GM21528 (cell line): ENCODE measurements at regions not wholly inside any gene's neighbourhood (a gene's known extent, or its start where the extent isn't known, plus 50 kb on each side); places are given as distances from the start of the nearest gene placed in this dataset.
"Not testable (repeated sequence)": the region's sequence is repeated elsewhere in the genome, so short reads cannot be mapped to it uniquely, and the experiment has no call there.

Experiments used
- ATAC-seq: cut with Tn5 transposase; IDR thresholded peaks from one replicate; pipeline ENCODE4 v1.9.1; 2021; ENCODE audit warnings: mild to moderate bottlenecking, moderate library complexity; ENCODE audit not compliant: unreplicated experiment, low FRiP score

DNA sequence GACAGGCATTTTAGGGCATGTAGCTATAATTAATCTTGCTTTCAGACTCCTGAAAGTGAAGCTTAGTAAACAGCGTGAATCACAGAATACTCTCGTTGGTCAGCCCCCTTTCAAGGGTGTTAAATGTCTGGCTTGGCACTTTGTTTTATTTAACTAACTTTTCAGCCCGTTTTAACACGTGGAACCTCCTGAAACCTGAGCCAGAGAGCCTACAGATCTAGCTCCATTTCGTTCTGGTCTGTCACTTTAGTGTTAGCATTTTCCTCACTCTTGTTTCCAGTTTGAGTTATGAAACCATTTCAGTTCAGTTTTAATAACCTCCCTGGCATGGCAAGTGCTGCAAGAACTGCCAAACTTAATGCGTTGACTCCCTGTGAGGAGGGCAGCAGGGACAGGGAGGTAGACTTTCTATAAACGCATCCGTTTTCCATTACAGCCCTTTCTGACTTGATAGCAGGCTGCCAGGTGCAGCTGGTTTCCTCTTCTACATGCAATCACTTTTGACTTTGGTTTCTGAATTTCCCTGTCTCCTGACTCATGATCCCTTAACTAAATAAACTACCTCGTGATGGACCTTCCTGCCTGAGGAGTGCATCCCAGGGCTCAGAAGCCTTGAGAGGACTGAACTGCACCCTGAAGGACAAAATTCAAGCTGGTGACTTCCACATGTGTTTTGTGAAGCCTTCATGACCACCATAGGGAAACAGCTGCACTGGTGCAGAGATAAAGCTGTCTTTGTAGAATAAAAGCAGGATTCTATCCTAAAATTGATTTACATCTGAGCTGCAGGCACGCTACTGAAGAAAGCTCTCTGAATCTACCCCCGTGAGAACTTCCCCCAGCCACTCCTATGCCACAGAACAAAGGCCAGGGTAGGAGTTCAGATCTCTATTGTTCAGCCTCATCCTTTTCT lies 192.6 kb downstream of the DLEU7 start:
- no peak for ATAC-seq

DNA sequence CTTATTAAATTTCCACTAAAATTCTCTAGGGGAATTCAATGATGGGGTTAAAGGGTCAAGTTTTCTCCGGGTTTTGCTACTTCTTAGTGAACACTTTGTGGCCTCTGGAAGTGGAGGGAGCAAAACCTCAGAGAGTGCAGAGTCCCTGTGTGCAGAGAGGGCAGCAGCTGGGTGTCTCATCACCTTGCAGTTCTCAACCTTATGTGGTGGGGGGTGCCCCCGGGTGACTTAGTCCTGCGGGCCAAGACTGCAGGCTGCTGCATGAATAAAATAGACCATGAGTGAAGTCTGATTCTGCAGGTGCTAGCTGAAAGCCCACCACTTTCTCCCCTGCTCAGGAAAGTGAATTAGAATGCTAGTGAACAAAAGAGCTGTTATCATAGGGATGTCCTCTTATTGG lies 191.6 kb downstream of the DLEU7 start:
- ATAC-seq, result no peak

DNA sequence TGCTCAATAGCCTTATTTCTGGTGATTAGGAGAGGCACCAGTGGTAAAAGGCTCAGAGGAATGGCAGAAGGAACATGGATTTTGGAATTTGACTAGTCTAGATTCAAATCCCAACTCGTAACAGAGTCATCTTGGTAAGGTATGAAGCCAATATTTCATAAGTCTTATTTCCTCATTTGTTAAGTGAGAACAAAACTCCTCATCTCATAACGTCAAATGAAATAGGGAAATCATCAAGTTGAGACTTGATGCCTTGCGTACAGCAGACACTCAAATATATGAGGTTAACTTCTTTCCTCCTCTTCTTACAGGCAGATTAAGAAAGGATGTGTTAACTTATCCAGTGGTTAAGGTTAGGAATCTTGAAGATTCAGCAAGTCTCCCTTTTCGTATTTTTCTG lies 189.2 kb downstream of the DLEU7 start:
- ATAC-seq, result no peak

DNA sequence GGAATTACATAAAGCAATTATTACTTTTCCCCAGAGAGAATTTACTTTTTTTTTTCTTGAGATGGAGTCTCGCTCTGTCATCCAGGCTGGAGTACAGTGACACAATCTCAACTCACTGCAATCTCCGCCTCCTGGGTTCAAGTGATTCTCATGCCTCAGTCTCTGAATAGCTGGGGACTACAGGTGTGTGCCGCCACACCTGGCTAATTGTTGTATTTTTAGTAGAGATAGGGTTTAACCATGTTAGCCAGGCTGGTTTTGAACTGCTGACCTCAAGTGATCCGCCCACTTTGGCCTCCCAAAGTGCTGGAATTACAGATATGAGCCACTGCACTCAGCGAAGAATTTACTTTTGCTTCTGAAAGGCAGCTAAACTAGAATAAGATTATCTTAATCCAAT lies 181.6 kb downstream of the DLEU7 start:
- not testable (repeated sequence) for ATAC-seq

DNA sequence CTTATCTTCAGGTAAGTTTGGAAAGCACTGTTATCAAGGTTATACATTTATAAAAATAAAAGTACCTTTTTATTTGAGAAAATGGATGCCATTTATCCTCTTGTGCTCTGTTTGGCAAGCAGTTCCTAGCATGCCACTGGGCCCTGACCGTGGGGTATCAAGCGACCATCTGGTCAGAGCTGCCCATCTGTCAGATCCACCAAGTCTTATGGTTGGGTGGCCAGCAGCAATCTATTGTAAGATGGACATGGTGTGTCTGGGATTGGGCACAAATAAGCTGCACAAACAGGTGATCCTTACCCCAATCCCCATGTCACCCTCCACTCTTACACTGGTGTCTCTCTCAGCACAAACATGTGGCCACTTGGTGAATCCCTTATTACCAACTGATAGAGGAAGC lies 178.5 kb downstream of the DLEU7 start:
- no peak for ATAC-seq

DNA sequence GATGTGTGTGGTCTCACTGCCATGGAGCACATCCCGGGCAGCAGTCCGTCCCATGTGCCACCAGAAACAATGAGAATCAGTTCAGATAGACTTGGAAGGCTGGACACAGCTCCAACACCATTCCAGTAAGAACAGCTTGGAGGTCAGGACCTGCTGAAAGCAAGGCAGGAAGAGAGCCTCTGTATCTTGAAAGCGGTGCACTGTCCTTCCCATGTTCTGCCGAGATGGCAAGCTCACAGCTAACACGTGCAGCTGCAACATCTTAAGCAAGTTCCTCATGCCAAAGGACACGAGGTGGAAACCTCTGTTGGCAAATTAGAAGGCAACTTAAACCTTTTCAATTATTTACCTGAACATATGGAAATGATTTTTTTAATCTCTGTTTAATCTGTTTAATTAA lies 175.4 kb downstream of the DLEU7 start:
- no peak for ATAC-seq

DNA sequence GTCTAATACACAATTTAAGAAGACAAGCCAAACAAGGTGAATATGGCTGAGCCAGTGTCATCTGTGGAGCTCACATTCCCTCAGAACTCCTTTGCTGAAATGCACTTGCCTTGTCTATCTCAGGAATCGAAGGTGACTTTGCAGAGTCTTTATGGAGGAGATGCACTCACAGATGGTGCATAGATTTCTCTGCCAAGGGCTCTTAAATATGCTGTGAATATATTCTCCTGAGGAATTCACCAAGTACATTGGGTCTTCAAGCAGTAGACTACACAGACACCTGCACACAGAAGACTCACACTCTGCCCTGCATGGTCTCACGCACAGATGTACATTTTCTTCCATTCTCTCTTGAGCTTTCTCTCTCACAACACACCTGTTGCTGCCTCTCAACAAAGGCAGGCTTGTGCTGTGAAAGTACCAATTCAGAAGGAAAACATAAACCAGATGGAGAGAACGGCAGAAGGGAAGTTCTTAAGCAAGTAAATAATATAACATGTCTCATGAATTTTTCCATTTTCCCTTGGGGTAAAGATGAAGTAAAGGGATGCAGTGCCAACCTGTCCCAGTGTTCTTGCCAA lies 174.7 kb downstream of the DLEU7 start:
- ATAC-seq, result no peak

DNA sequence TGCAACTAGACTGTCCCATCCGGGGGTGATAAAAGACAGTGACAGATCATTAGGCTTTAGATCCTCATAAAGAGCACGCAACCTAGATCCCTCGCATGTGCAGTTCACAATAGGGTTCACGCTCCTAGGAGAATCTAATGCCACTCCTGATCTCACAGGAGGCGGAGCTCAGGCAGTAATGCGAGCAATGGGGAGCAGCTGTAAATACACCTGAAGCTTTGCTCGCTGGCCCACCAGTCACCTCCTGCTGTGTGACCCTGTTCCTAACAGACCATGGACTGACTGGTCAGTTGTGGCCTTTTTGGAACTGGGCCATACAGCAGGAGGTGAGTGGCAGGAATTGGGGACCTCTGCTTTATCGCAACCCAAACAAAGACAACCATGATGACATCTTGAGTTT lies 173.2 kb downstream of the DLEU7 start:
- no peak for ATAC-seq

DNA sequence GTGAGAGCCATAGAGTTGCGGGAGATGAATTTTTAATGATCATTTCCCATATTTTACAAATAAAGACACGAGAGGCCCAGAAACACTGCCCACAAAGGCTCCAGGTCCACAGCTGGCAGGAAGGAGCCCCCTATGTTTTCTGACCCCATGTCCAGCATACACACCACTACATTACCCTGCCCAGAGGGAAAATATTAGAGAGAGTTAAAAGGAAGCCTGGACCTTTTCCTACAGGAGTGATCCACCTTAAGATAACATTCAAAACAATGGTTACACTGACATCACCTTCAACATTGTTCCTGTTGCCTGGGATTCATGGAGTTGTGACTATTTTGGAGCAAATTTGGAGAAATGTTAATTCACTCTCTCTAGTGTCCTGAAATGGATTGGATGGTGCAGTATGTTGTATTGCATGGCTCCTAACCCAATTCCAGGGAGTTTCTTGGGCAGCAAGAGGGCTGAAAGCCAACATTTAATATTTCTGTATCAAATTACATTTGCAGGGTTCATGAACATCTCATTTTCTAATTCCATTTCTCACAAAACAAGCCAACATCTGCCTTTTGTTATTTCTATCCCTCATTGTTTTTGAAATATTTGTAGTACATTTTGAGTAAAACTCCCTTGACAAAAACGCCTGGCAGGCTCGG lies 172.5 kb downstream of the DLEU7 start:
- no peak for ATAC-seq

DNA sequence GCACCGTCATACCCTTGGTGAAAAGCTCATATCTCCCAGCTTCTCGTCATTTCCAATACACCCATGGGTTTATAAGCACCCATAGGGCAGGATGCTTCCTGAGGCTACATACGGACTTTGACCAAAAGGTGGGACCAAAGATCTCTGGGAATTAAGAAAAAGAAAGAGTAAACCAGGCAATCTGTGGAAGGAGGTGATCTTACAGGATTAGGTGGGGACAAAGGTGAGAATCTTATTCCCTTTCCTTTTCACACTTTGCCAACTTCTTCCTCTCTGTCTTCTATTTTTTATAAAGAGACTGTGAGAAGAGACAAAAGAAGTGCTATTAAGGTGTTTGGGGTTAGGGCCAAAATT lies 172.0 kb downstream of the DLEU7 start:
- no peak for ATAC-seq

DNA sequence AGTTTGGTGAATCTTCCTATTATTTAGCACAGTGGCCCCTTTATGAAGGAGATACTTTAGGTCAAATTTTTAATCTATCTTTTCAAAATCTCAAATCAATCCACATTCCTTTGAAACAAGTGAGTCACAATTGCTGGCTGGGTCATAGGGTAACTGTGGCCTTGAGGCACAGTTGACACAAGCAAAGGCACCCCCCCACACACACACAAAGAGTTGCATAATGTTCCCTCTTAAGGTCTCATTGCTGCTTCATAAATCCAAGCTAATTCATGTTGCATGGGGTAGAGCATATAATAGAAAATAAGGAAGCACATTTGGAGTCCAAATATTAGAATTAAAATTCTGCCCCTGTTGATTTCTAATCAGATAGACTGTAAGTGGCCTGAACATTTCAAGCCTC lies 171.5 kb downstream of the DLEU7 start:
- no peak for ATAC-seq

DNA sequence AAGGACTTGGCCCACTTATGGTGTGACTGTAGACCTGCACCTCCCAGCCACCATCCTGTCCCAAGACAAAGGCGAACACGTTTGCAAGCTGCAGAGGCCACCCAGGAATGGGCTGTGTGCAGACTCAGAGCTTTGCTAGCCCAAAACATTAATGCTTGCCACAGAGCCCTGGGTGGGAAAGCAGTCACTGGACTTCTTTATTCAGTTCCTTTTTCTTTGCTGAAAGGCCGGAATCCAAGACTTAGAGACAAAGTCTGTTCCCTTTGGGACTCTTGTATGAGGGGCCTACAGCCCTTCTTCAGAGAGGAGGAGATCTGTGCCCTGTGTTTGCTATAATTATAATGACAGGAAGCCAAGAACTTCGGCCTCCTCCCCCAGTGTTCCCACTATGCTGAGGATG lies 167.8 kb downstream of the DLEU7 start:
- no peak for ATAC-seq

DNA sequence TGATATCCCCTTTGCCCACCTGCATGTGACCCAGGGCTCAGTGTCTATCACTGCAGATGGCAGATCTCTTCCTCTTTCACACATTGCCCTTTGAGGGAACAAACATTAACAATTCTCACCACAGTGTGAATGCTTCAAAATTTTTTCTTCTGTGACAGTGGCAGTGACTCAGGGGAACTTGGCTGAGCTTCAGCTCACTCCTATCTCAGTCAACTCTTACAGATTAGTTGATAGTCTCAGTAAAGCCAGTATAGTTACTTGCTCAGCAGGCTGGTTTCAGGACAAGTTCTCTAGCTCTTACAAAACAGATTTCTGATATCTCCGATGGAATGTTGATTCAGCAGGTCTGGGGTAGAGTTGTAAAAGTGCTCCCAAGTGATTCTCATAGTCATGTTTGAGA lies 166.9 kb downstream of the DLEU7 start:
- ATAC-seq, result no peak

DNA sequence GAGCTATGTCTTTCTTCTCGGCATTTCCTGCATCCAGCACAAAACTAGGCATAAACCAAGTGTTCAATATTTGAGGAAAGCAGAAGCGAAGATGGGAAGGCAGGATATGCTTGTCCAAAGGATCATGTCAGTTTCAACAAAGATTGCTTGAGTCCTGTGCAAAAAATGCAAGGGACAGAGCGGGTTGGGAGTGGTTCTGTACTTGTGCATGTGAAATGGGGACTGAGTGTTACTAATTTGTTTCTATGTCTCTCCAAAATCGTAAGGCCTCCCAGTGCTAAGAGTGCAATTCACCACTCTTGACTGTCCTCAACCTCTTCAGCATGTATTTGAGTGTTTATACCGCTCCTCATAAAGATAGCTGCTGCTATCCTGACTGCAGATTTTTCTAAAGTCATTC lies 166.2 kb downstream of the DLEU7 start:
- no peak for ATAC-seq

DNA sequence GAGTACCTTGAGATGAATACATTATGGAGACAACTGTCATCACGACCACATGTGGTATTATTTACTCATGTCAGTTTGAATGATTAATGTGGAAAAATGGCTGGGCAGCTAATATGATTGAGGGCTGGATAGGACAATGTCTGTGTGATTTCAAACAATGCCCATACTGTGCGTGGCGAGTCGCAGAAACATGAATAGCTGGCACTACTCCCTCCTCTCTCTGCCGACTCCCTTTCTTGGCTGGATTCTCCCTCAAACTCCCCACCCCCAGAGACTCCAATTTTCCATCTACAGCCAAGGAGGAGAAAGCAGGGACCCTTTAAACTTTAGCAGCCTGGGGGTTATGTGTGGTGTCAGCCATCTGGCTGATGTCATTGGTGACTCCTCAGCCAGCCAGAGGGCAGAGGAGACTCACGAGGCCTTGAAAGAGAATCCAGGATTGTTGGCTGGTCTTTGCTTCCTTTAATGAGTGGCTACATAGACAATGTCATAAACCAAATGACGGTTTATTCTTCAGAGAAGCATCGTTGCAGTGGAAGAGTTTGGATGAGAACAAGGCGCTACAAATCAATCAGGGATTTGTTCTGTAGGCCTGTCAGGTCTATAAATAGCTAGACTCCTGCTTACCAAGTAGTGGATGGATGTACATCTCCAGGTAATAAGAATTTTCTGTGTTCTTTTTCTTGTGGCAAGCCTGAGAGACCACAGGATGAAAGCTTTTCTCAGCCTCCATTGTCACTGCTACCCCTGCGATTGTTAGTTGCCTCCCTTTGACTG lies 165.6 kb downstream of the DLEU7 start:
- no peak for ATAC-seq

DNA sequence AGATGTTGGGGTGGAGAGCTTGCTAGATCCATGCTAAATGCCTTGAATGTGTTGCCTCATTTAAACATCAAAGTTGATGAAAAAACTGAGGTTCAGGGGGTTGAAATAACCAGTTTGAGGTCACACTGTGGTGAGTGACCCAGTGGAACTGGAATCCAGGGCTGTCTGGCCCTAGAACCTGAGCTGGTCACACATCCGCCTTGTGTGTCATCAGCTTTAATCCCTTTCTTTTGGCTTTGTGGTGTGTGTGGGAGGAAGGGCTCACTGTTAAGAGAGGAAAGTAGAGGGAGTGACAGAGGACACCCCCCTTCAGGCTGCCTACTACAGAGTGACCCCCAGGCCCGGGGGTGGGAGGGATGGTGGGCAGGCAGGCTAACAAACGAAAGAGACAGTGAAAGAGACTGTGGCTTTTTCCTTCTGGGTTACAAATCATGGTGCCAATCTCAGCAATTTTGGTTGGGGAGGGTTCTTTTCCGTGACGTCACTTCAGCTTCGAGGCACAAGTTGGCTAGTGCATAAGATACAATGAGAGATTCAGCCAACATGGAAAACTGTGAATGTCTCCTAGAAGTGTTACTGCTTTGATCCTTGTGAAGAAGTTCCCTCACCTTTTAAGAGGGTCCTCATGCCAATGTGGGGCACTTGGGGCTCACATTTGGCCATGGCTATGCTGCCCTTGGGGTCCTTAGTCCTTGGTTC lies 164.9 kb downstream of the DLEU7 start:
- ATAC-seq, result no peak

DNA sequence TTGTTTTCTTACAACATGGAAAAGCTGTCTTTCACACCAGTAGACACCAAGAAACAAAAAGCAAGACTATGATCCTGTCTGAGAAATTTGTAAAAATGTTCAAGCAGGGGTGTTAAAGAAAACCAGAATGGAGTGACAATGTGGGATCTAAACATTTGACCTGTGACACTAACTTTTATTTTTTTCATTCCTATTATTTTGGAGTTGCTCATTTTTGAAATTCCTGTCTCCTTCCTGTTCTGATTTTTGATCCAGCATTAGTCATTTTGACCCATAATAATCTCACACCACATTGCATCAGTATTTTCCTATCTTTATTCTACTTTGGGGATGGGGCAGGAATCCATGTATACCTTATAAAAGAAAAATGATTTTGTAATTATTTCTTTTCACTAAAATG lies 164.2 kb downstream of the DLEU7 start:
- no peak for ATAC-seq

DNA sequence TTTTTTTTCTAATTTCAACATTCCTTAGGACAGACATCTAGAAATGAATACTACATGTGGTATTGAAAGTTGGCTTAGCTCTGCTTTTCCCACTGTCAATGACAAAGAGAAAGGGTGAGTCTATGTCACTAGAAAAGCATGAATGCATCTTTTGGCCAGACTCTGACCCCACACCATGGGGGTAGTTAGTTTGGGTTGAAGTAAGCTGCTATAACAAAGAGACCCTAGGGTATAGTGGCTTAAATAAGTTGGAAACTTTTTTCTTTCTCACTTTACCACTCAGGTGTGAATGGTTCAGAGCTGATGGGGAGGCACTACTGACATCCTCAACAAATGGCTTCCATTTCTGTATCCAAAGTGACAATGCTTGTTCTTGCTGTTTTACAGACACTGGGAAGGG lies 161.5 kb downstream of the DLEU7 start:
- ATAC-seq, result no peak

DNA sequence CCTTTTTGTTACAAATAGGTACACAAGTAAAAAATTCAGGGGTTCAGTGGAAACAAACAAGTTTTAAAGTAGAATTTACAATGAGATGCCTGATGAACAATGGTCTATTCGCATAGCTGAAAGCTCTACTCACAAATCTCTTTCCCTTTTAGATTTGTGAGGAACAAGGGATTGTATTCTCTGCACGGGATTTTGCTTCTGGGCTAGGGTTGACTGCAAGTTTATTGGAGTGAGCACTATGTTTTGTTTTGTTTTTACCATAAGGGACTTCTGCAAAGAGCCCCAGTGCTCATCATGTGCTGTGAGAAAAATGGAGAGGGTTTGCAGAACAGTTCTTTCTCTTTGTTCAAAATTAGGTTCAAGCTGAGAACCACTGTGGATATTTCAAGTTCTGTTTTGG lies 160.5 kb downstream of the DLEU7 start:
- ATAC-seq, result no peak

DNA sequence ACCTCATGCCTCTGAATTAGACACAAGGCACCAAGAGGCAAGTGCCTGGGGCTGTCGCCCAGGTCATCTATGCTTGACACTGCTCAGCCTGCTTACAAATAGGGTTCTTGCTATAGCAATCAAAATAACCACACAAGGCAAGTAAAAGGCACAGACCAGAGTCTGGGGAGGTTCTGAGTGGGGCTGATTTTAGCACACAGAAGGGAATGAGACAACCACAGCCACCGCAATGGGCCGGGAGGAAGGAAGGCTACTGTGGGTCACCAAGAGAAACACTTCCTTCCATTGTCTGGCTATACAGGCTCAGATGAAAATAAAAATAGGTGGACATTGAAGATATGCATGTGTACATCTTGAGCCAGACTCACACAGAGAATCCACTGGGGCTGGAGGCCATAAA lies 159.1 kb downstream of the DLEU7 start:
- ATAC-seq, result no peak

DNA sequence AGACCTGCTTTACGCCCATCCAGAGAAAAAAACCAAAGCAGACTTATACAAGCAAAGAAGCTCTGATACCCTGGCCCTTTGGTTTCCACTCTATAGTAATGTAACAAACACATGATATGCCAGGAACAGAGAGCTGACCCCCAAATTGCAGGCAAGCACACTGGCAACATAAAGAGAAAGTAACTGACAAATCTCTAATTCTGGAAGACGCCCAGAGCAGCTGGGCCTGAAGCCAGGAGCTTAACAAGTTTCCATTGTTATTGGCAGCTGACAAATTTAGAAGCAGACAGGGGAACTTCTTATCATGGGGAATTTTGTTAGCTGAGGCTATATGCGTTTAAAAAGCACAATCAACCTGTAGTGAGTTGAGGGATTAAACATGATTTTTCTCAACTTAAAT lies 158.0 kb downstream of the DLEU7 start:
- ATAC-seq, result no peak
